Astrocyte of the spinal cord (primary cell): ENCODE measurements at regions not wholly inside any gene's neighbourhood (a gene's known extent, or its start where the extent isn't known, plus 50 kb on each side); places are given as distances from the start of the nearest gene placed in this dataset.

Experiments used
- DNase-seq: peaks from one replicate; pipeline ENCODE4 v3.0.0; 2011; ENCODE audit warnings: low read depth, low spot score
- H3K4me3 ChIP-seq: 2 replicates; pipeline ENCODE4 v1.5.1; 2011; ENCODE audit warnings: low read depth, mild to moderate bottlenecking, low read length, moderate library complexity
- in situ Hi-C: cut with HindIII; loops from 2 replicates; pipeline ENCODE4 v1.10.0; 2017; ENCODE audit warnings: low sequenced_read_pairs
- TF ChIP-seq, protein P1 (sequence below): IDR thresholded peaks from 2 replicates; pipeline ENCODE4 v1.5.1; 2012; ENCODE audit warnings: low read depth, mild to moderate bottlenecking, low read length, inconsistent platforms

DNA sequence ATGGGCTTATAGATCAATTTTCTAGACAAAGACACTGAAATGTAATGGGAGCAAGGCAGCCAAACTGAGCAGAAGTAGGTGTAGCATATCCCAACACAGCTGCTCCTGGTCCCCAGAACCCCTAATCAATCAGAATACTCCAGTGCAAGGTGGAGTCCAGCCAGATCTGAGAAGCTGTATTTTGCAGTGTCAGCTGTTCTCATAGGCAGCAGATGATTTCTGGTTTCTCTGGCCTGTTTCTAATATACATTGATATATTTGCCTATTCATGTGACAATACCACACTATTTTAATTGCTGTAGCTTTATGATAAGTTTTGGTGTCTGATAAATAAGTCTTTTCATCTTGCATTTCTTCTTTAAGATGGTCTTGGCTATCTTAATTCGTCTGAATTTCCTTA lies 117.4 kb upstream of the STARD3NL start:
- H3K4me3 ChIP-seq: no peak overlapping the region

GRCh38 chr7:38066391-38066790 lies 111.7 kb upstream of the STARD3NL start:
- in situ Hi-C loops: no loop called here

More for the DNA sequence above, 117.4 kb upstream of the STARD3NL start:
- in situ Hi-C loops: no loop called here
- TF ChIP-seq, protein P1, sequence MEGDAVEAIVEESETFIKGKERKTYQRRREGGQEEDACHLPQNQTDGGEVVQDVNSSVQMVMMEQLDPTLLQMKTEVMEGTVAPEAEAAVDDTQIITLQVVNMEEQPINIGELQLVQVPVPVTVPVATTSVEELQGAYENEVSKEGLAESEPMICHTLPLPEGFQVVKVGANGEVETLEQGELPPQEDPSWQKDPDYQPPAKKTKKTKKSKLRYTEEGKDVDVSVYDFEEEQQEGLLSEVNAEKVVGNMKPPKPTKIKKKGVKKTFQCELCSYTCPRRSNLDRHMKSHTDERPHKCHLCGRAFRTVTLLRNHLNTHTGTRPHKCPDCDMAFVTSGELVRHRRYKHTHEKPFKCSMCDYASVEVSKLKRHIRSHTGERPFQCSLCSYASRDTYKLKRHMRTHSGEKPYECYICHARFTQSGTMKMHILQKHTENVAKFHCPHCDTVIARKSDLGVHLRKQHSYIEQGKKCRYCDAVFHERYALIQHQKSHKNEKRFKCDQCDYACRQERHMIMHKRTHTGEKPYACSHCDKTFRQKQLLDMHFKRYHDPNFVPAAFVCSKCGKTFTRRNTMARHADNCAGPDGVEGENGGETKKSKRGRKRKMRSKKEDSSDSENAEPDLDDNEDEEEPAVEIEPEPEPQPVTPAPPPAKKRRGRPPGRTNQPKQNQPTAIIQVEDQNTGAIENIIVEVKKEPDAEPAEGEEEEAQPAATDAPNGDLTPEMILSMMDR: no peak
- no peak for DNase-seq

GRCh38 chr7:38068461-38068860 lies 109.6 kb upstream of the STARD3NL start:
- no peak overlapping the region for H3K4me3 ChIP-seq
- no peak for DNase-seq
- in situ Hi-C loops: no loop called here
- TF ChIP-seq, protein P1: no peak

More at GRCh38 chr7:38066391-38066790, 111.7 kb upstream of the STARD3NL start:
- no peak for DNase-seq
- H3K4me3 ChIP-seq: no peak overlapping the region
- TF ChIP-seq, protein P1: no peak

- TF ChIP-seq, protein P1: no peak
- DNase-seq: no peak
- in situ Hi-C loops: no loop called here
- no peak overlapping the region for H3K4me3 ChIP-seq
These were observed 109.0 kb upstream of the STARD3NL start for GRCh38 chr7:38069052-38069451.

DNA sequence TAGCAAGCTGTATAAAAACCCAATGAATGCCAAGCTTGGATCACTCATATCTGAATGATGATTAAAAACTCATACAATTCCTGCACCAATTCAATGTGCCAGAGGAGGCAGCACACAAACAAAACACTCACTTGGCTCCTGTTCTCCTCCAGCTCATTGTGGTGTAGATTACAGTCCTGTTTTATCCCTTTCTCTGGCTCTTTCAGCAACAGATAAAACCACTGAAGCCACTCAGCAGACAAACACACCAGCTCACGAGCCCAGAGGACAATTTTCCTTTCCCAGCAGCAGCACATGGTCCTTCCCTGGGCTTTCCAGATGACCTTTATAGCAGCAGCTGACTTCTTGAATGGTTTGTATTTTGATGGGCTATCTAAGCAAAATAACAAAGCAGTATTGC lies 107.3 kb upstream of the STARD3NL start:
- in situ Hi-C loops: no loop called here

GRCh38 chr7:38086857-38087256 lies 91.2 kb upstream of the STARD3NL start:
- no peak for DNase-seq
- H3K4me3 ChIP-seq: no peak overlapping the region
- in situ Hi-C loops: no loop called here
- TF ChIP-seq, protein P1: no peak

More for the DNA sequence above, 107.3 kb upstream of the STARD3NL start:
- TF ChIP-seq, protein P1: peak; percentile 50
- peak; percentile 22 for DNase-seq
- no peak overlapping the region for H3K4me3 ChIP-seq

- in situ Hi-C loops: no loop called here
- H3K4me3 ChIP-seq: no peak overlapping the region
- TF ChIP-seq, protein P1: no peak
- DNase-seq: peak; percentile 83
These were observed 75.5 kb upstream of the STARD3NL start for GRCh38 chr7:38102507-38102906.
